Cerebellar nuclear complex (tissue), 1 donor: ENCODE measurements at regions not wholly inside any gene's neighbourhood (a gene's known extent, or its start where the extent isn't known, plus 50 kb on each side); places are given as distances from the start of the nearest gene placed in this dataset.
"Not testable (repeated sequence)": the region's sequence is repeated elsewhere in the genome, so short reads cannot be mapped to it uniquely, and the experiment has no call there.

ENCODE experiments used
- DNase-seq, 2 experiments: peaks; one replicate each; lab custom pipeline; 2025; lab: John Stamatoyannopoulos, UW

GRCh38 chr16:22625967-22626366, 115.3 kb downstream of the NPIPB5 start:
- no peak for DNase-seq

GRCh38 chr16:22627043-22627442, 116.4 kb downstream of the NPIPB5 start:
- no peak for DNase-seq

GRCh38 chr16:22628994-22629393, 118.3 kb downstream of the NPIPB5 start:
- no peak for DNase-seq

- DNase-seq, result no peak
Measured at GRCh38 chr16:22630242-22630641, 119.6 kb downstream of the NPIPB5 start.

DNA sequence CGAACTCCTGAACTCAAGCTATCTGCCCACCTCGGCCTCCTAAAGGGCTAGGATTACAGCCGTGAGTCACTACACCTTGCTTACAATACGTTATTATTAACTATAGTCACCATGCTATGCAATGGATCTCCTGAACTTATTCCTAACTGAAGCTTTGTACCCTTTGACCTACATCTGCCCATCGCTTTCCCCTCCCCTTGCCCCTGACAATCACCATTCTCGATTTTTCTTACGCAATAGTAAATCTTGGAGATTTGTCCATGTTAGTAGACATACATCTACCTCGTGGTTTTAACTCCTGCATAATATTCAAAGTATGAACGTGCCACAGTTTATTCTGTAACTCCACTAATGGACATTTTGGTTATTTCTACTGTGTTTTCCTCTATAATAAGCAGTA, 120.6 kb downstream of the NPIPB5 start:
- no peak for DNase-seq

GRCh38 chr16:22632606-22633005, 121.9 kb downstream of the NPIPB5 start:
- no peak for DNase-seq

GRCh38 chr16:22633280-22633679, 122.6 kb downstream of the NPIPB5 start:
- DNase-seq, result no peak

GRCh38 chr16:22633799-22634198, 123.1 kb downstream of the NPIPB5 start:
- no peak for DNase-seq

DNA sequence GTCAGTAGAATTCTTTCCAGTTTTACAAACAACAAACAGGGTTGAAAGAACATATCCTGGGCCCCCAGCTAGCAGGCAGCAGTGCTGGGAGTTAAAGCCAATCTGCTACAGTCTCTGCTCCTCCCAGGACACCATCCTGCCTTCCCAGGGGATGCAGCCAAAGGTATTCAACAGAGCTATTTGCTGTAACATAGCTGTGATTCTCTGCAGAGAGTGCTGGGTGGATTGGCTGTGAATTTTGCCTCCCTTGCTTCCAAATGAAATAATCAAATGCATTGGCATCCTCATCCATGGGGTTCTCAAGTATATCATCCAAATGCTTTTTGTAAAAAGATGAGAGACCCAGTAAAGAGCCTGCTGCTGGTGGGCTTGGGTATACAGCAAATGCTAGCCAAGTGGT, 124.3 kb downstream of the NPIPB5 start:
- no peak for DNase-seq

GRCh38 chr16:22635357-22635761, 124.7 kb downstream of the NPIPB5 start:
- no peak for DNase-seq

DNA sequence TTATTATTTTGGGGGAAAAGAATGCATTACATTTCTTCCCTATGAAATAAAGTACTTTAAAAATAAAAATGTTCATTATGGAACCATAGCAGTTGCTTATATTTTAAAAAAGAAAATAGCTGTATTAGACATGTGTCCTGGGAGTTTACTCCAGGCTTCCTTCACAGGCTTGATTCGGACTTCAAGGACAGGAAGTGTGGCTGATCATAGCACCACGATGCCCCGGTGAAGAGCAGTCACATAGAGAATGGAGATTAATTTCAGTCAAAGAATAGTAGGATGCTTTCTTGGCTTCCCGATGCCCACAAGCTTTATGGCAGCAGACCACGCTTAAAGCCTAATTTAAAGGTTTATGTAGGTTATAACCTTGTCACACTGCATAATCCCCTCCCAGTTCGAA, 125.1 kb downstream of the NPIPB5 start:
- no peak for DNase-seq

DNA sequence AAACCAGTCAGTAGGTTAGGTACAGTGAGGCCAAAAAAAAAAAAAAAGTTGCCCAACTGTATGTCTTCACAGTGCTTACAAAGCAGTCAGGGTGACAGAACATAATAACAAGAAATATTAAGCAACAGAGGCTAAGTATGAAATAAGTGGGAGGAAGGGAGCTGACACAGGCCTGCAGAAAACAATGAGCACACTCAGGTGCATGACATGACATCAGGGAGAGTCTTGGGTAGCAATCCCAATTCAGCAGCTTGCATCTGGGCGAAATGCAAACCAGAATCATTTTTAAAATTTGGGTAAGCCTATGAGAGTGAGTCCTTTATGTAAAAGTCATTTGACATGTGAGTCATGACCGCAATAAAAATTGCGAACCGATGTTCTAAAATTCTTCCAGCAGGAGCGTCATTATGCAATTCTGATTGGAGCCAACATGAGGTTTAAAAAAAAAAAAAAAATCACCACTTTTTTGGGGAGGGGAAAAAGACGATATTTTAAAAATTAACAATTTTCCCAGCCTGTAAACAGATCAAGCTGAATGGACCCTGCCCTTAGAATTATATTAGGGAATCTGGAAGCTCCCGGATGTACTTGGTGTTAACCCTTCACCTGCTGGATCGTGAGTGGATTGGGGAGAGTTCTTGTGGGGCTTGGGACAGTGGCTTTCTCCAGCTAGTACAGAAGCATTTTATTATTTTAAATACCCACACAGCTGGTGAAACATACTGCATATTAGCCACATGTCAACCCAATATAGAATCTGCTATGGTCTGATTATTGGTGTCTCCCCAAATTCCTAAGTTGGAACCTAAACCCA, 127.9 kb downstream of the NPIPB5 start:
- no peak for DNase-seq

DNA sequence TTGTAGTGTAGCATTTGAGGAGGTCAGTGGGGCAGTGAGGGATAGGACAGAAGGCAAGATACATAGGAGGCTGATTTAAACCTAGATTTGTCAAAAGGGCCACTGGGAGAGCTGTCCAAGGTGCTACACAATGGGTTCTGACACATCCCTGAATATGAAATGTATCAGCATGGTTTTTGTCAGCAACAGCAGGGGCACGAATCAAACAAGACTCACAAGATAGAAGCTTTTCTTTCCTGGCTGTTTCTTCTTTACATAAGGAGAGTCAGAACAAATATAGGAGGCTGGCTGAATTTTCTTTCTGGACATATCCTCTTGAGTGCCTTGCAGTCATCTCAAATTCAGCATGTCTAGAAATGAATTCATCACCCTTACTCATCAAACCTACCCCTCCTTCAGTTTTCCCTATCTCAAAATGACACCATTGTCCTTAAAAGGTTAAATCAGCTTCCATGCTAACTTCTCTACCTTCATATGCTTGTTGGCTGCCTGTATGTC, 130.5 kb downstream of the NPIPB5 start:
- DNase-seq, result no peak

- no peak for DNase-seq
Measured at GRCh38 chr16:22642416-22643088, 131.9 kb downstream of the NPIPB5 start.

DNA sequence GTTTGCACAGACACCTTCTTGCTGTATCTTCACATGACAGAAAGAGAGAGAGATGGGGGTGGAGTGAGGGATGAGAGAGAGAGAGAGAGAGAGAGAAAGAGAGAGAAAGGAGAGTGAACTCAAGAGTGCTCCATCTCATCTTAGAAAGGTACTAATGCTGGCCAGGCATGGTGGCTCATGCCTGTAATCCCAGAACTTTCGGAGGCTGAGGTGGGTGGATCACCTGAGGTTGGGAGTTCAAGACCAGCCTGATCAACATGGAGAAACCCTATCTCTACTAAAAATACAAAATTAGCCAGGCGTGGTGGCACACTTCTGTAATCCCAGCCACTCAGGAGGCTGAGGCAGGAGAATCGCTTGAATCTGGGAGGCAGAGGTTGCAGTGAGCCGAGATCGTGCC, 132.5 kb downstream of the NPIPB5 start:
- DNase-seq, result not testable (repeated sequence)

DNA sequence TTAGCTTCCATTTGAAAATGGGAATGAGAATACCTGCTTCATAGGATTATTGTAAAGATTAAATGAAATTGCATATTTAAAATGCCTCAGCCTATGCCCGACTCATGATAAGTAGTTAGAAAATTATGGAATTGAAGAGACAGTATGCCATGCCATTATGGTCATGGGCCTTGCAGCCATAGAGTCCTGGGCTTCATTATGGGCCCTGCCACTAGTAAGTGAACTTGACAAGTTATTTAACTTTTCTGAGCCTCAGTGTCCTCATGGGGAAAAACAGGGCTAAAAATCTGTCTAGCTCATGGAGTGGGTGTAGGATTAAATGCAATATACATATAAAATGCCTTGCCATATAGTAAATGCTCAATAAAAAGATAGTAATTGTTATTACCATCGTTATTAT, 133.2 kb downstream of the NPIPB5 start:
- DNase-seq, result no peak

DNA sequence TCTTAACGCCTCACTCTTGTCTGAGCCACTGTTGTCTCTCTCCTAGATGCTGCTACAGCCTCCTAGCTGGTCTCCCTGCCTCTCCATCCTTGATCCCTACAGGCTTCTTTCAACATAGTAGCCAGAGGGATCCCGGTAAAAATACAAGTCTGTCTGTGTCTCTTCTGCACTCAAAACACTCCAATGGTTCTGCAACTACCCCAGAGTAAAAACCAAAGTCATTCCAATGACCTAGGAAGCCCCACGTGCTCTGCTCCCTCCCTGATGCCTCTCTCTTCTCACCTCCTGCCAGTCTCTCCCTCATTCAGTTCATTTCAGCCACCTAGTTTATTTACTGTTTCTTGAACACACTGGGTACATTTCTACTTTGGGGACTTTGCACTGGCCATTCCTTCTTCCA, 135.2 kb downstream of the NPIPB5 start:
- no peak for DNase-seq

- DNase-seq, result no peak
Measured at GRCh38 chr16:22646948-22647556, 136.4 kb downstream of the NPIPB5 start.

DNA sequence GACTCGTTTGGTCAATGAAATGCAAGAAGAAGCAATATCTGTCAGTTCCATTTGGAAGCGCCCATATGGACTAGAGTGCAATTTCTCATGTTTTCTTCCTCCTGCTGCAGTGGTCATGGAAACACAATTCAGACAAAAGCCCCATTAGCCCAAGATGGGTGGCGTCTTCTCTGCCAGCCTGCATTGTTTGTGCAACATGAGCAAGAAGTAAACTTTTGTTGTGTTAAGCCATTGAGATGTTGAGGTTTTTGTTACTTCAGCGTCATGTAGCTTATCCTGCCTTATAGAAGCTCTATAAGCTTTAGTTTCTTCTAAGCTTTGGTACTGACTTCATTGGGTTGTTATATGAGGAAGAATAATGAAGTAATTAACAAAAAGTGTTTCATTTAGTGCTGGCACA, 137.4 kb downstream of the NPIPB5 start:
- DNase-seq, result no peak

DNA sequence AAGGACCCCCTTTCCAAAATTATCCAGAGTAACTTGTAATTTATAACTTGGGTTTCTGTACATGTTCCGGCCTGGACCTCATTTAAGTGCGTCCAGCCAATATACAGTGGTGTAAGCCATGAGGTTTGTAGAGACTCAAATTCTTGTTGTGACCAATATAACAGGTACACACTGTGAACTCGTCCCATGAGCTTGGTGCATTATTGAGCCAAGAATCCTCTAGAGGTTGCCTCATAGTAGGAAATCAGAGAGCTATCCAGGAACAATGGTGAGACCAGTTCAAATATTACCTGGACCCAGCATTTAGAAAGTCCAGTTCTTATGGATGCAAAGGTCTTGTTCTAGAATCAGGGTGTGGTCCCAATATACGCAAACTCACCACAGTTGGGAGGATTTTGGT, 138.2 kb downstream of the NPIPB5 start:
- DNase-seq, result no peak

DNA sequence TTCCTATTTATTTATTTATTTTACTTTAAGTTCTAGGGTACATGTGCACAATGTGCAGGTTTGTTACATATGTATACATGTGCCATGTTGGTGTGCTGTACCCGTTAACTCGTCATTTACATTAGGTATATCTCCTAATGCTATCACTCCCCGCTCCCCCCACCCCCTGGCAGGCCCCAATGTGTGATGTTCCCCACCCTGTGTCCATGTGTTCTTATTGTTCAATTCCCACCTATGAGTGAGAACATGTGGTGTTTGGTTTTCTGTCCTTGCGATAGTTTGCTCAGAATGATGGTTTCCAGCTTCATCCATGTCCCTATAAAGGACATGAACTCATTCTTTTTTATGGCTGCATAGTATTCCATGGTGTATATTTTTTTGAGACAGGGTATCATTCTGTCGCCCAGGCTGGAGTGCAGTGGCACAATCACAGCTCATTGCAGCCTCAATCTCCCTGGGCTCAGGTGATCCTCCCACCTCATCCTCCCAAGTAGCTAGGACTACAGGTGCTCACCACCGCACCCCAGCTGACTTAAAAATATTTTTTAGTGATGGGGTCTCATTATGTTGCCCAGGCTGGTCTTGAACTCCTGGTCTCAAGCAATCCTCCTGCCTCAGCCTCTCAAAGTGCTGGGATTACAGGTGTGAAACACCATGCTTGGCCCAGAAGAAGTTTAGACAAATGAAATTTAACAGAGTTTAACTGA, 140.6 kb downstream of the NPIPB5 start:
- not testable (repeated sequence) for DNase-seq

DNA sequence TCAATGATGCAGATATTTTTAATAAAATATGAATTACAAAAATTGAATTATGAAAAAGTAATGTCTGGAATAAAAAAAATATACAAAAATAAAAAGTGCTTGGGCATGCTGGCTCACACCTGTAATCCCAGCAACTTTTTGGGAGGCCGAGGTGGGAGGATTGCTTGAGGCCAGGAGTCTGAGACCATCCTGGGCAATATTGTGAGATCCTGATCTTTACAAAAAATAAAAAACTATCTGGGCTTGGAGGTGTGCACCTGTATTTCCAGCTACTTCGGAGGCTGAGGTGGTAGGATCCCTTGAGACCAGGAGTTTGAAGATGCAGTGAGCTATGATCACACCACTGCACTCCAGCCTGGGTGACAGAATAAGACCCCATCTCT, 141.8 kb downstream of the NPIPB5 start:
- DNase-seq, result no peak
